ENCODE measurements at regions not wholly inside any gene's neighbourhood (a gene's known extent, or its start where the extent isn't known, plus 50 kb on each side); places are given as distances from the start of the nearest gene placed in this dataset.

GRCh38 chr12:60263161-60263560 lies 667.3 kb downstream of the SLC16A7 start:
- Histone ChIP-seq H4K20me1 (ENCODE audit: low read depth) (no peaks in the 10 kb centered on the region), H3K4me2 (no peak overlapping the region), H3K9me3 (ENCODE audit: low read depth) (no peaks in the 10 kb centered on the region), H3K27me3 (no peaks in the 10 kb centered on the region), H3K4me3 (no peak overlapping the region), H3F3A (ENCODE audit: low read depth) (no peaks in the 10 kb centered on the region), H3K9ac (no peak overlapping the region), H3K27ac (no peak overlapping the region), H3K4me1 (no peaks in the 10 kb centered on the region), H3K79me2 (ENCODE audit: low read depth) (no peaks in the 10 kb centered on the region), H3K36me3 (no peaks in the 10 kb centered on the region), H2AFZ (replicated peaks) (no peak overlapping the region)
- Mint-ChIP-seq H3K9me3 (no peaks in the 10 kb centered on the region), H3K27me3 (ENCODE audit: insufficient read depth, low read depth) (no peaks in the 10 kb centered on the region), H3K27ac (no peak overlapping the region), H3K4me1 (no peaks in the 10 kb centered on the region), H3K36me3 (no peaks in the 10 kb centered on the region), H3K4me3 (no peak overlapping the region)
- DNase-seq (ENCODE audit: low spot score), result no peak
- TF ChIP-seq EZH2phosphoT487 (IDR thresholded peaks at IDR 0.05) (no peak), CTCF (IDR thresholded peaks at IDR 0.05) (no peak), EZH2 (IDR thresholded peaks at IDR 0.05) (no peak)

DNA sequence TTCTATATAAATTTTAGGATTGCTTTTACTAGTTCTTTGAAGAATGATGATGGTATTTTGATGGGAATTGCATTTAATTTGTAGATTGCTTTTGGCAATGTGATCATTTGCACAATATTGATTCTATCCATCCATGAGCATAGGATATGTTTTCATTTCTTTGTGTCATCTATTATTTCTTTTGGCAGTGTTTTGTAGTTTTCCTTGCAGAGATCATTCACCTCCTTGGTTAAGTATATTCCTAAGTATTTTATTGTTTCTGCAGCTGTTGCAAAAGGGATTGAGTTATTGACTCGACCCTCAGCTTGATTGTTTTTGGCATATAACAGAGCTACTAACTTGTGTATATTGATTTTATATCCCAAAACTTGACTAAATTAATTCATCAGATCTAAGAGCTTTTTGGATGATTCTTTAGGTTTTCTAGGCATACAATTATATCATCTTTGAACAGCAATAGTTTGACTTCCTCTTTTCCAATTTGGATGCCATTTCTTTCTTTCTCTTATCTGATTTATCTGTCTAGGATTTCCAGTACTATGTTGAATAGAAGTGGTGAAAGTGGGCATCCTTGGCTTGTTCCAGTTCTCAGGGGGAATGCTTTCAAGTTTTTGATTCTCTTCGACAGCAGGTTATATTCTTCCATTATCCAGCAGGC lies 668.1 kb downstream of the SLC16A7 start:
- no peaks in the 10 kb centered on the region for H3K79me2 ChIP-seq (ENCODE audit: low read depth)
- H3F3A ChIP-seq (ENCODE audit: low read depth), result no peaks in the 10 kb centered on the region
- no peak overlapping the region for H3K4me2 ChIP-seq
- no peaks in the 10 kb centered on the region for H3K36me3 ChIP-seq
- no peak overlapping the region for H3K27ac ChIP-seq
- no peaks in the 10 kb centered on the region for H3K9me3 Mint-ChIP-seq
- H3K9ac ChIP-seq, result no peak overlapping the region
- no peaks in the 10 kb centered on the region for H3K9me3 ChIP-seq (ENCODE audit: low read depth)
- H2AFZ ChIP-seq (replicated peaks), result no peak overlapping the region
- H3K4me3 Mint-ChIP-seq, result no peak overlapping the region
- H3K27me3 Mint-ChIP-seq (ENCODE audit: insufficient read depth, low read depth), result no peaks in the 10 kb centered on the region
- no peaks in the 10 kb centered on the region for H3K4me1 ChIP-seq
- H3K27ac Mint-ChIP-seq, result no peak overlapping the region
- DNase-seq (ENCODE audit: low spot score), result no peak
- H3K4me1 Mint-ChIP-seq, result no peaks in the 10 kb centered on the region
- no peaks in the 10 kb centered on the region for H4K20me1 ChIP-seq (ENCODE audit: low read depth)
- no peaks in the 10 kb centered on the region for H3K27me3 ChIP-seq
- no peak for TF ChIP-seq EZH2 (IDR thresholded peaks at IDR 0.05)
- TF ChIP-seq EZH2phosphoT487 (IDR thresholded peaks at IDR 0.05), result no peak
- TF ChIP-seq CTCF (IDR thresholded peaks at IDR 0.05), result no peak
- H3K4me3 ChIP-seq, result no peak overlapping the region
- H3K36me3 Mint-ChIP-seq, result no peaks in the 10 kb centered on the region

DNA sequence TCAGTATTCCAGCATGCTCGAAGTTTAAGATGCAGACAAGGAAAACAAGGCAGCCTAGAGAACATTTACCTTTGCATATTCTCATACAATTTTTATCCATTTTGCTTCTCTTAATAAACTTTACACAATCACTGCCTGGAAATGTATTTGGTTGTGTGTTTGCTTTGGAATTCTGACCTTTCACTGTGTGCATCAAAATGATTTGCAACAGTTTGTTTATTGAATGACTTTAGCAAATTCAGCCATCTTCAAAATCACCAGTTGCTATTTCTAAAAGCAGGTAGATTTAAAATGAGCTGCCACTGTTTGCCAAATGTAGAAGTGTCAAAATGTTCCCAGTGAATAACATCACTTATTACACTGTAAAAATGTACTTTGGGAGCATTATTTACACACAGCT lies 669.9 kb downstream of the SLC16A7 start:
- Mint-ChIP-seq H3K27me3 (ENCODE audit: insufficient read depth, low read depth) (no peaks in the 10 kb centered on the region), H3K36me3 (no peaks in the 10 kb centered on the region), H3K9me3 (no peaks in the 10 kb centered on the region), H3K4me1 (no peaks in the 10 kb centered on the region), H3K4me3 (no peak overlapping the region), H3K27ac (no peak overlapping the region)
- Histone ChIP-seq H3K9ac (no peak overlapping the region), H3K36me3 (no peaks in the 10 kb centered on the region), H2AFZ (replicated peaks) (no peak overlapping the region), H3K79me2 (ENCODE audit: low read depth) (no peaks in the 10 kb centered on the region), H3K4me2 (no peak overlapping the region), H3K4me1 (no peaks in the 10 kb centered on the region), H3K27ac (no peak overlapping the region), H3K4me3 (no peak overlapping the region), H4K20me1 (ENCODE audit: low read depth) (no peaks in the 10 kb centered on the region), H3K9me3 (ENCODE audit: low read depth) (no peaks in the 10 kb centered on the region), H3K27me3 (no peaks in the 10 kb centered on the region), H3F3A (ENCODE audit: low read depth) (no peaks in the 10 kb centered on the region)
- DNase-seq (ENCODE audit: low spot score), result no peak
- TF ChIP-seq EZH2 (IDR thresholded peaks at IDR 0.05), result no peak
- no peak for TF ChIP-seq CTCF (IDR thresholded peaks at IDR 0.05)
- no peak for TF ChIP-seq EZH2phosphoT487 (IDR thresholded peaks at IDR 0.05)
